Stimulated activated CD4-positive, alpha-beta T cell treated with anti-CD3 and anti-CD28 coated beads, TNF-alpha, amount 100 ng/mL, for 24 hours (primary cell): ENCODE measurements at regions not wholly inside any gene's neighbourhood (a gene's known extent, or its start where the extent isn't known, plus 50 kb on each side); places are given as distances from the start of the nearest gene placed in this dataset.

ENCODE experiments used
- DNase-seq, 3 experiments: peaks; one replicate each; pipeline ENCODE4 v3.0.0-alpha.2; 2020; ENCODE audit warnings: low read depth in 3 of 3

DNA sequence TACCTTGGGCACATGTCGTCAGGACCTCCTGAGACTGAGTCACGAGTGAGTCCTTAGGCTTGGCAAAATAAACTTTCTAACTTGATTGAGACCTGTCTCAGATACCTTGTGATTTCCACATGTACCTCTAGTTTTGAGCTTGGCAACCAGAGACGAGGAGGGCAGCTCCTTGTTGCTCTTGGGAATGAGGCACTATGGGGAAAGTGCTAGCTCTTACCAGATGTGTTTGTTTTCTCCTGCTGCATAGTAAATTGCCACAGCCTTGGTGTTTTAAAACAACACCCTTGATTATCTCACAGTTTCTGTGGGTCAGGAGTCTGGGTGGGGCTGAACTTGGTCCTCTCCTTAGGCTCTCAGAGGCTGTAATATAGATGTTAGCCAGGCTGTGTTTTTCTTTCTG lies 59.1 kb upstream of the MAML3 start:
- DNase-seq = no peak

DNA sequence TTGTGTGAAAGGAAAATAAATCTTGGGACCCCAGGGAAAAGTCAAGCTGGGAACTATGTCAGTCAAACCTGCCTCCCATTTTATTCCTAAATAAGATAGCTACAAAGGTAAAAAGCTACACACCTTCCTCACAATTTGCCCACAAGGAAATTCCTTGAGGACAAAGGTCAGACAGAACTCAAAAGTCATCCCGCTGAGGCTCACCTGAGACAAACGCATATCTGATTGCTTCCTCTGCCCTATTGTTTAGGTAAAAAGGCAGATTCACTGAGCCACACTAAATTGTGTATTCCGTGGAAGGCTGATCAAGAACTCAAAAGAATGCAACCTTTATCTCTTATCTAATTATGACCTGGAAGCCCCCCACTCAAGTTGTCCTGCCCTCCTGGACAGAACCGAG lies 58.7 kb upstream of the MAML3 start:
- DNase-seq = no peak

DNA sequence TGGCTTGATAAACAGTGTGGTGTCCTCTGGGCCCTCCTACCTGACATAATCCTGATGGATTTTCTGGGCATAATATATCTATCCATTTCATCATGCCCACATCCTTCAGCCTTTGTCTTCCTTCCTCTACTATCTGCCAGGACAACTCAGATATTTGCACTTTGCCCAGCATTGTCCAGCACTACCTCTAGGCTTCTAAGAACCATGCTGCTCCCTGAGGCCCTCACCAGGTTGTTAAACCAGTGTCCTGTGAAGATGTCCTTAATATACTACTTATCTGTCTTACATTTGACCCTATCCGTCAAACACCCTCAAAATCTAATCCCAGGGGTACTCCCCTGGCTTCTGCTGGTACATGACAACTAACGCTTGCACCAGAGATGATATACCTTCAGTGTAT lies 58.2 kb upstream of the MAML3 start:
- no peak for DNase-seq

DNA sequence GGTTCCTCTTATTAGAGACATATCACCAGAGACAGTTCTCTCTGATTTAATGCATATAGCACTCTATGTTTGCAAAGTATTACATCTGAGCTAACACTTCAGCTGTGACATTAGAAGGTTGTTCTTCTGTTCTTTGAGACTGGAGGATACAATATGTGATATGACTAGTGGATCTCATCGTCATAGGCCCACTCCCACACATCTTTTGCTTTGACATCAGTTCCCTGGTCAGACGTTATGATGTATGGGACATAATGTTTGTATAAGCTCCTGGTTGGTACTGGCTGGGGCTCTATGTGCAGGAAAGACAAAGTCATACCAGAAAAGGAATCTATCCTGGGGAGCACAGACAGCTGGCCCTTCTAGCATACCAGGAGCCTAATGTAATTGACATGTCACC lies 57.7 kb upstream of the MAML3 start:
- no peak for DNase-seq

DNA sequence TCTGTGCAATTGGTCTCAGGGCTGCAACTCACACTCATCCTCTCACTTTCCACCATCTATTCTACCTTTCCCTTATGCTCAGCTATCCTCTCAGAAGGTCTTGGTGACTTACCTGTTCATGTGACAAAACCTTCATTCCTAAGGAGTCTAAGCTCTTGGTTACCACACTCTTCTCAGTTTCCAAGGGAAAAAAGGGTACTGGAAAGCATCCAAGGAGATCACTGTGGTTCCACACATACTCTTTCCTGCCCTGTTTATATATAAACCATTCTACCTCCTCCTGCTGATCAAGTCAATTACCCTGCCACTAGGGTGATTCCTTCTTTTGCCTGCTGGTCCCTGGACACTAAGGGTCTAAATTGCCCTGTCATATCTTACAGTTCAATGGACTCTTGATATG lies 57.2 kb upstream of the MAML3 start:
- DNase-seq = no peak

- no peak for DNase-seq
Observed at GRCh38 chr4:140208921-140209320, 54.9 kb upstream of the MAML3 start.
